Astrocyte of the hippocampus (primary cell): ENCODE measurements at regions not wholly inside any gene's neighbourhood (a gene's known extent, or its start where the extent isn't known, plus 50 kb on each side); places are given as distances from the start of the nearest gene placed in this dataset.

Source experiments
- DNase-seq: peaks from one replicate; pipeline ENCODE4 v3.0.0; 2011; ENCODE audit warnings: low read depth, low spot score

DNA sequence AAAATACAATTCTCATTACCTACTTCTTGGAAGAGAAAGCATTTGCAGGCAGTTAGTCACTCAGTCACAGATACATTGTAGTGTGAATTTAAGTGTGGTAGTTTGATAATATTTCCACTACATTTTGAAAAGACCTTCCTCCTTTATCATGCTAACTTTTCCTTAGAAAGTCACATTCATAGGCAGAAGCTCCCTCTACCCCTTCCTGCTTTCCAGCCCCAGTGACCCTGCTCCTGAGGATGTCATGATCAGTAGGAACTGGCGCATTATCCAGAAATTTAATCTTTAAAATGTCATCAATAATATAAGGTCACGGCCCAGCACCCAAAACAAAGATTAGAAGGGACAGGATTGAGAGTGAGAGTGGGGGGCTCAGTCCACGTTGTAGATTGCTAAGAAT, 707.4 kb upstream of the STXBP6 start:
- no peak for DNase-seq

DNA sequence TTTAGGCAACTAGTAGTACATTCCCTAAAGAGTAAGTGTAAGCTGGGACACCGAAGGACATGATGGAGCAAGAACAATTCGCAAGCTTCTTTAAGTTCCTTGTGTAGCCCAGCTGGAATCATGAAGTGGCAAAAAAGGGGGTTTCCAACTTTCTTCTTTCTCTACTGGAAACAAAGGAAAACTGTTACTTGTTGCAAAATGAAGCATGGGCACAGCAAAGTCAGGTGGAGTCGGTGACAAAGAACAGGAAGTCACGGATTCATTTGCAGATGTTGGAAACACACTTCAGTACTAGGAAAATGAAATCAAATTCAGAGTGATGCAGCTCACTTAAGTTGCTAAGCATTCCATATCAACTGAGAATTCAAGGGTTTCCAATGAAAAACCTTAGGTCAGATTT, 706.9 kb upstream of the STXBP6 start:
- no peak for DNase-seq

GRCh38 chr14:25753130-25753529, 703.2 kb upstream of the STXBP6 start:
- DNase-seq: no peak

GRCh38 chr14:25750436-25750835, 700.5 kb upstream of the STXBP6 start:
- no peak for DNase-seq
